SK-N-SH (cell line): ENCODE measurements at regions not wholly inside any gene's neighbourhood (a gene's known extent, or its start where the extent isn't known, plus 50 kb on each side); places are given as distances from the start of the nearest gene placed in this dataset.

Experiments used
- CTCF ChIP-seq: fragments of 200-600 bp; sonication (generic); IDR thresholded peaks from 2 replicates; pipeline ENCODE4 v1.6.1; 2017; ENCODE audit warnings: antibody characterized with exemption, mild to moderate bottlenecking, moderate library complexity
- ELF1 ChIP-seq: IDR thresholded peaks from 2 replicates; pipeline ENCODE4 v1.4.0; 2012
- EP300 ChIP-seq, 2 experiments: IDR thresholded peaks; 2 replicates each; pipeline versions ENCODE4 v1.4.0 to v1.6.1; 2012; ENCODE audit warnings: borderline replicate concordance in 1 of 2, low read depth in 1 of 2, low read length in 1 of 2
- EZH2phosphoT487 ChIP-seq: fragments of 200-600 bp; sonication (generic); IDR thresholded peaks from 2 replicates; pipeline ENCODE4 v1.6.1; 2017; ENCODE audit warnings: low read depth, mixed run types, mild to moderate bottlenecking, antibody characterized with exemption, moderate library complexity, borderline replicate concordance
- FOSL2 ChIP-seq: IDR thresholded peaks from 2 replicates; pipeline ENCODE4 v1.4.0; 2012; ENCODE audit warnings: low read depth, mild to moderate bottlenecking, moderate library complexity, borderline replicate concordance
- GATA2 ChIP-seq: sonication (generic); formaldehyde crosslinking; IDR thresholded peaks from 2 replicates; pipeline ENCODE4 v1.5.0; 2020; ENCODE audit warnings: mild to moderate bottlenecking, missing genetic modification reagents
- MAX ChIP-seq: IDR thresholded peaks from 2 replicates; pipeline ENCODE4 v1.4.0; 2012; ENCODE audit warnings: low read depth
- POLR2AphosphoS5 ChIP-seq: IDR thresholded peaks from 2 replicates; pipeline ENCODE4 v1.6.1; 2012; ENCODE audit warnings: low read depth, low read length
- RCOR1 ChIP-seq: fragments of 150-350 bp; IDR thresholded peaks from 2 replicates; pipeline ENCODE4 v1.6.1; 2017; ENCODE audit warnings: antibody characterized with exemption, low read length
- USF2 ChIP-seq: fragments of 150-350 bp; IDR thresholded peaks from 2 replicates; pipeline ENCODE4 v1.6.1; 2017; ENCODE audit warnings: antibody characterized with exemption, low read length, low read depth, borderline replicate concordance
- YY1 ChIP-seq: IDR thresholded peaks from 2 replicates; pipeline ENCODE4 v1.4.0; 2012; ENCODE audit warnings: low read depth, mild to moderate bottlenecking
- ZBTB33 ChIP-seq: IDR thresholded peaks from 2 replicates; pipeline ENCODE4 v1.4.0; 2012; ENCODE audit warnings: low read depth, borderline replicate concordance

- TF ChIP-seq ZBTB33 (no peak), CTCF (no peak), MAX (no peak), YY1 (no peak), EP300 (IDR thresholded peaks at IDR 0.05; ENCODE audit: borderline replicate concordance in 1 of 2, low read depth in 1 of 2, low read length in 1 of 2) (no peak), GATA2 (CRISPR knock-in tag) (no peak), USF2 (no peak), POLR2AphosphoS5 (no peak), EZH2phosphoT487 (no peak), FOSL2 (no peak), ELF1 (no peak), RCOR1 (no peak)
Observed at GRCh38 chr20:41696428-41696827, 78.3 kb upstream of the CHD6 start.
